IPS DF 4.7 (cell line): ENCODE measurements at regions not wholly inside any gene's neighbourhood (a gene's known extent, or its start where the extent isn't known, plus 50 kb on each side); places are given as distances from the start of the nearest gene placed in this dataset.
"Not testable (repeated sequence)": the region's sequence is repeated elsewhere in the genome, so short reads cannot be mapped to it uniquely, and the experiment has no call there.

ENCODE experiments used
- DNase-seq: peaks from one replicate; pipeline ENCODE4 v3.0.0-alpha.2; 2013; ENCODE audit warnings: low spot score; ENCODE audit errors: extremely low read depth

GRCh38 chr5:63125392-63125791 lies 546.8 kb downstream of the LRRC70 start:
- no peak for DNase-seq

- DNase-seq = no peak
Measured at GRCh38 chr5:63124266-63124665, 545.6 kb downstream of the LRRC70 start.

GRCh38 chr5:63121471-63121870 lies 542.9 kb downstream of the LRRC70 start:
- no peak for DNase-seq

GRCh38 chr5:63118221-63118620 lies 539.6 kb downstream of the LRRC70 start:
- no peak for DNase-seq

GRCh38 chr5:63111891-63112290 lies 533.3 kb downstream of the LRRC70 start:
- no peak for DNase-seq

GRCh38 chr5:63101870-63102269 lies 523.3 kb downstream of the LRRC70 start:
- no peak for DNase-seq

- DNase-seq = no peak
Measured at GRCh38 chr5:63097286-63097685, 518.7 kb downstream of the LRRC70 start.

GRCh38 chr5:63094730-63095129 lies 516.1 kb downstream of the LRRC70 start:
- no peak for DNase-seq

- DNase-seq = no peak
Measured at GRCh38 chr5:63089147-63089546, 510.5 kb downstream of the LRRC70 start.

- DNase-seq = no peak
Measured at GRCh38 chr5:63085561-63085960, 506.9 kb downstream of the LRRC70 start.

GRCh38 chr5:63083689-63084088 lies 505.1 kb downstream of the LRRC70 start:
- DNase-seq = not testable (repeated sequence)

- DNase-seq = no peak
Measured at GRCh38 chr5:63081402-63081801, 502.8 kb downstream of the LRRC70 start.

GRCh38 chr5:63070001-63070400 lies 491.4 kb downstream of the LRRC70 start:
- DNase-seq = no peak

GRCh38 chr5:63055421-63055820 lies 476.8 kb downstream of the LRRC70 start:
- DNase-seq = no peak

GRCh38 chr5:63053019-63053638 lies 474.5 kb downstream of the LRRC70 start:
- DNase-seq = no peak

- DNase-seq = no peak
Measured at GRCh38 chr5:63050916-63051315, 472.3 kb downstream of the LRRC70 start.

- no peak for DNase-seq
Measured at GRCh38 chr5:63049935-63050334, 471.3 kb downstream of the LRRC70 start.

- no peak for DNase-seq
Measured at GRCh38 chr5:63043792-63044191, 465.2 kb downstream of the LRRC70 start.

GRCh38 chr5:63032343-63032742 lies 453.7 kb downstream of the LRRC70 start:
- DNase-seq = no peak

- DNase-seq = no peak
Measured at GRCh38 chr5:63029891-63030290, 451.3 kb downstream of the LRRC70 start.

GRCh38 chr5:63025679-63026078 lies 447.1 kb downstream of the LRRC70 start:
- DNase-seq = no peak

GRCh38 chr5:63022403-63022802 lies 443.8 kb downstream of the LRRC70 start:
- DNase-seq = no peak

GRCh38 chr5:63011158-63011557 lies 432.5 kb downstream of the LRRC70 start:
- no peak for DNase-seq

- DNase-seq = no peak
Measured at GRCh38 chr5:63008195-63008594, 429.6 kb downstream of the LRRC70 start.
